ENCODE measurements at regions not wholly inside any gene's neighbourhood (a gene's known extent, or its start where the extent isn't known, plus 50 kb on each side); places are given as distances from the start of the nearest gene placed in this dataset.

DNA sequence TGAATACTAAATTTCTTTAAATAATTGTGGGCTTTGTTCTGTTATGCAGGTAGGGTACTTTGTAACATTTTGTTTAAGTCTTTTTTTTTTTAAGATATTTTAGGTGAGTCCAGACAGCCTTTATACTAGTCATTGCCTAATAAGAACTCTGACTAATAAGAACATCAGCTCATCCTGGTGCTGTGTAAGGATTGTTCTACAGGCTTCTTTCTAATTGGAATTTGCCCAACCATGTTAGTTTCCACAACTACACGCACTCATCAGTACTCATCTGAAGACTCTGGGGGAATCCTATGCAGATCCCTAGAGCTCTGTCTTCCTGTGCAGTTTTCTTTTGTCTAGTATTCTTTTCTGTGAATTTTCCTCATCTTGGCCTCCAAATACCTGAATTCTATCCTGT lies 741.8 kb downstream of the IGSF11 start:
- no peak for TF ChIP-seq CTCF (IDR thresholded peaks at IDR 0.05)
- TF ChIP-seq POLR2A (IDR thresholded peaks at IDR 0.05) = no peak

Data from right lobe of liver (tissue), 4 donors.